Loucy (cell line): ENCODE measurements at regions not wholly inside any gene's neighbourhood (a gene's known extent, or its start where the extent isn't known, plus 50 kb on each side); places are given as distances from the start of the nearest gene placed in this dataset.

Experiments used
- EZH2phosphoT487 ChIP-seq: fragments of 200-600 bp; IDR thresholded peaks from 2 replicates; pipeline ENCODE4 v1.6.1; 2018; ENCODE audit warnings: antibody characterized with exemption, mild to moderate bottlenecking, moderate library complexity, borderline replicate concordance
- TF ChIP-seq, protein P1 (sequence below): fragments of 200-600 bp; sonication (generic); conservative IDR thresholded peaks from 2 replicates; pipeline ENCODE4 v1.5.1; 2014; ENCODE audit warnings: mild to moderate bottlenecking, antibody characterized with exemption, low read length

DNA sequence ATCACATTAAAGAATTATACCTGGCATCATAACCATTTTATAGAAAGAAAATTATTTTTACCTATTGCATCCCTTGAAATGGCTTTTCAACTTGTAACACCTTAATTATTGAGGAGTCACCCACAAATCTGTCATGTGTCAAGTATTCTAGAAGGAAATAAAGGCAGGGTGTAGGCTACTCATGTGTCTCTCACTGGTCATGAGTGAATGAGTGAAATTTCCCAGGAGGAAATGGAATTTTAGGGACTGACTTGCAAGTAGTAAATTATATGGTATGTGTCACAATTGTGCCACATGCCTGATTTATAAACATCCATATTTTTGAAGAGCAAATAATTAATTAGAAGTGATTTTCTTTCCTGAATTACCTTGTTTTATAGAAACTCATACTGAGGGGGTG, 310.5 kb upstream of the ADAMTS9 start:
- TF ChIP-seq, protein P1, sequence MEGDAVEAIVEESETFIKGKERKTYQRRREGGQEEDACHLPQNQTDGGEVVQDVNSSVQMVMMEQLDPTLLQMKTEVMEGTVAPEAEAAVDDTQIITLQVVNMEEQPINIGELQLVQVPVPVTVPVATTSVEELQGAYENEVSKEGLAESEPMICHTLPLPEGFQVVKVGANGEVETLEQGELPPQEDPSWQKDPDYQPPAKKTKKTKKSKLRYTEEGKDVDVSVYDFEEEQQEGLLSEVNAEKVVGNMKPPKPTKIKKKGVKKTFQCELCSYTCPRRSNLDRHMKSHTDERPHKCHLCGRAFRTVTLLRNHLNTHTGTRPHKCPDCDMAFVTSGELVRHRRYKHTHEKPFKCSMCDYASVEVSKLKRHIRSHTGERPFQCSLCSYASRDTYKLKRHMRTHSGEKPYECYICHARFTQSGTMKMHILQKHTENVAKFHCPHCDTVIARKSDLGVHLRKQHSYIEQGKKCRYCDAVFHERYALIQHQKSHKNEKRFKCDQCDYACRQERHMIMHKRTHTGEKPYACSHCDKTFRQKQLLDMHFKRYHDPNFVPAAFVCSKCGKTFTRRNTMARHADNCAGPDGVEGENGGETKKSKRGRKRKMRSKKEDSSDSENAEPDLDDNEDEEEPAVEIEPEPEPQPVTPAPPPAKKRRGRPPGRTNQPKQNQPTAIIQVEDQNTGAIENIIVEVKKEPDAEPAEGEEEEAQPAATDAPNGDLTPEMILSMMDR = no peak
- no peak for TF ChIP-seq EZH2phosphoT487
